RWPE2 (cell line): ENCODE measurements at regions not wholly inside any gene's neighbourhood (a gene's known extent, or its start where the extent isn't known, plus 50 kb on each side); places are given as distances from the start of the nearest gene placed in this dataset.

Experiments used
- ATAC-seq: fragments of 200-7000 bp; cut with Tn5 transposase; 3 replicates; pipeline ENCODE4 v1.9.1; 2021; ENCODE audit warnings: low read depth
- DNase-seq: peaks from one replicate; pipeline ENCODE4 v3.0.0-alpha.2; 2020; ENCODE audit warnings: low spot score
- H3K27ac ChIP-seq: fragments of 450-650 bp; 2 replicates; pipeline ENCODE4 v1.5.1; 2017; ENCODE audit warnings: mild to moderate bottlenecking; ENCODE audit not compliant: poor library complexity, severe bottlenecking
- H3K27me3 ChIP-seq: fragments of 250-450 bp; sonication (Bioruptor Pico); 2 replicates; pipeline ENCODE4 v1.5.1; 2021; ENCODE audit warnings: mild to moderate bottlenecking, moderate library complexity; ENCODE audit not compliant: insufficient read depth, poor library complexity, severe bottlenecking
- H3K36me3 ChIP-seq: fragments of 250-450 bp; sonication (Bioruptor Pico); 2 replicates; pipeline ENCODE4 v1.5.1; 2020; ENCODE audit warnings: low read depth, mild to moderate bottlenecking, moderate library complexity
- H3K4me1 ChIP-seq: fragments of 250-450 bp; sonication (Bioruptor Pico); 2 replicates; pipeline ENCODE4 v1.5.1; 2021; ENCODE audit warnings: mild to moderate bottlenecking, moderate library complexity; ENCODE audit not compliant: insufficient read depth, poor library complexity, severe bottlenecking
- H3K4me3 ChIP-seq: fragments of 250-450 bp; sonication (Bioruptor Pico); 2 replicates; pipeline ENCODE4 v1.5.1; 2021; ENCODE audit warnings: mild to moderate bottlenecking, moderate library complexity; ENCODE audit not compliant: severe bottlenecking
- H3K9me3 ChIP-seq: fragments of 250-450 bp; sonication (Bioruptor Pico); 2 replicates; pipeline ENCODE4 v1.5.1; 2021; ENCODE audit warnings: mild to moderate bottlenecking, moderate library complexity; ENCODE audit not compliant: severe bottlenecking
- TF ChIP-seq, protein P1 (sequence below): fragments of 450-650 bp; IDR thresholded peaks from one replicate; pipeline ENCODE4 v1.5.1; 2017; ENCODE audit warnings: mild to moderate bottlenecking, moderate library complexity; ENCODE audit not compliant: poor library complexity, severe bottlenecking

DNA sequence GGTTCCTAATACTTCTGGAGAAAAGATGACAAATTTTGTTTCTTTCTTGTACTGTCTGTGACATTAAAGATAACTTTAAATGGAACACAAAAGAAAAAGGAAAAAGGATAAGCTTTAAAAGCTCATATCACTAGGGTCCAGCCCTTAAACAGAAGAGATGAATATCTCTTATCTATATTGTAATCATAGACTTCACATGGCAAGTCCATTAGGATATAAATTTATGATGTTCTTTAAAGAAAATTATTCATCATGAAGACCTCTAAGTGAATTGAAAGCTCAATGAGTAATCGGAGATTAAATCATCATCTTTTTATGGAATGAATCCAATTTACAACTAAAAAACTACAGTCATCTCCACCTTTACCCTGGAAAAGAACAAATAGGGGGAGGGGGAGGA, 111.6 kb upstream of the SATB2 start:
- Histone ChIP-seq H3K27me3 (peaks cover 3% of the 10 kb centered on the region), H3K27ac (no peak overlapping the region), H3K4me1 (peaks cover 7% of the 10 kb centered on the region), H3K9me3 (no peaks in the 10 kb centered on the region), H3K36me3 (no peaks in the 10 kb centered on the region), H3K4me3 (no peak overlapping the region)
- TF ChIP-seq, protein P1, sequence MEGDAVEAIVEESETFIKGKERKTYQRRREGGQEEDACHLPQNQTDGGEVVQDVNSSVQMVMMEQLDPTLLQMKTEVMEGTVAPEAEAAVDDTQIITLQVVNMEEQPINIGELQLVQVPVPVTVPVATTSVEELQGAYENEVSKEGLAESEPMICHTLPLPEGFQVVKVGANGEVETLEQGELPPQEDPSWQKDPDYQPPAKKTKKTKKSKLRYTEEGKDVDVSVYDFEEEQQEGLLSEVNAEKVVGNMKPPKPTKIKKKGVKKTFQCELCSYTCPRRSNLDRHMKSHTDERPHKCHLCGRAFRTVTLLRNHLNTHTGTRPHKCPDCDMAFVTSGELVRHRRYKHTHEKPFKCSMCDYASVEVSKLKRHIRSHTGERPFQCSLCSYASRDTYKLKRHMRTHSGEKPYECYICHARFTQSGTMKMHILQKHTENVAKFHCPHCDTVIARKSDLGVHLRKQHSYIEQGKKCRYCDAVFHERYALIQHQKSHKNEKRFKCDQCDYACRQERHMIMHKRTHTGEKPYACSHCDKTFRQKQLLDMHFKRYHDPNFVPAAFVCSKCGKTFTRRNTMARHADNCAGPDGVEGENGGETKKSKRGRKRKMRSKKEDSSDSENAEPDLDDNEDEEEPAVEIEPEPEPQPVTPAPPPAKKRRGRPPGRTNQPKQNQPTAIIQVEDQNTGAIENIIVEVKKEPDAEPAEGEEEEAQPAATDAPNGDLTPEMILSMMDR: no peak
- ATAC-seq: no peak
- DNase-seq: no peak

DNA sequence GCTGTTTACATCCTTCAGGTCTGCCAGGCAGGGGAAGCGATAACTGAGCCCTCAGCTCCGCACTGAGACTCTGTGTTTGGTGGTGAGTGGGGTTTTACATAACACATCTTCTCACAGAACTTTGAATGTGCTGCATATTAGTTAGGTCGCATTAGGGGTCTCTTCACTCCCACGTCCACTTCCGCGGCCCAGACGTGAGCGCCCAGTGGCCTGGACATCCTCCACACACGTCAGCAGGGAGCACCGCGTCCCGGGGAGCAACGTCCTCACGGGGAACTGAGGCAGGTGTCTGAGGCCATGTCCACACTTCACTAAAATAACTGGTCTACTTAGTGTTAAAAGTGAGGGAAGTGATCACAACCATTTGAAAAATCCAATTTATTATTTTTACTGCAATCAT, 100.4 kb upstream of the SATB2 start:
- Histone ChIP-seq H3K9me3 (no peaks in the 10 kb centered on the region), H3K4me3 (no peak overlapping the region), H3K36me3 (no peaks in the 10 kb centered on the region), H3K27me3 (no peaks in the 10 kb centered on the region), H3K27ac (no peak overlapping the region), H3K4me1 (no peaks in the 10 kb centered on the region)
- DNase-seq (no peak), ATAC-seq (no peak)
- TF ChIP-seq, protein P1: no peak

DNA sequence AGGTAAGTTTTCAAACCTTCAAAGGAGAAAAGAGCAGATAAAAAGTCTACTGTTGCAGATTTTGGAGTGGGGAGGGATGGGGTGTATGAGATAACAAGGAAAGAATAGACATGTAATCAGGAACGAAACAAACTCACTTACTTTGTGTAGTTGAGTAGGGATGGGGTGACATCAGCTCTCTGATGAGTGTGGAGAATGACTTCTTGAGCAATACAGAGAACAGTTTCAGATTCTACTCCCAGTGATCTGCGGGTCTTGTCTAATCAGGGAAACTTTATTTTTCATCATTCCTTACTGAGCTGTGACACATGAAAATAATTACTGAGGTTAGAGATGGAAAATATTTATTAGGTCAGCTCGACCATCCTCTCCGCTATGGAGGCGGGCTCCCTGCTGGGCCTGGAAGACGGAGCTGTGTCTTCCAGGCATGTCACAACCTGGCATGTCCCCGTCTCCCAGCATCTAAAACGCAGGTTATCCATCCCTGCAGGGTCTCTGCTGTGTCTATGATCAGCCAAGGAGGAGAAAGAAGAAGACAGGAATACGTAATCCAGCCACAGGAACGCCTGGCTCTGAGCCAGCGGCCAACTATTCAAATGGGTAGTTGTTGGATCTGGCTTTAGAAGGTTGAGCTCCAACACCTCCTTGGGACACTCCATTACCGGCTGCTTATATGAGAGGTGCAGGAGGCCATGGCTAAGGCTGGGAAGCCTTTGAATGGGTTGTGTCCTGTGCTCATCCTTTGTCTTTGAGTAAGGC, 99.0 kb upstream of the SATB2 start:
- no peak for ATAC-seq
- no peak for DNase-seq

DNA sequence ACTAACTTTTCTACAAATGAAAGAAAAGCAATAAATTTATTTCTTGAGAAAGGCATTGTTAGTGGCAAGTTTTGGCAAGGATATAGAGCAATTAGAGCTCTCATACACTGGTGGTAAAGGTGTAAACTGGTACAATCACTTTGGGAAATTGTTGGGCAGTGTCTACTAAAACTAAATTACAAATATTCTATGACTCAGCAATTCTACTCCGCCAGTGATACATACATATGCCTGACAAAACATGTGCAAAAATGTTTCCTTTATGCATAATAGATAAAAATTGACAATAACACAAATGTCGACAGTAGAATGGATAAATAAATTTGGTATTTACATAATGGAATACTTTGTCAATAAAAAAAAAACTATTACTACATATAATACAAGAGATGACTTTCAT, 96.3 kb upstream of the SATB2 start:
- ATAC-seq (no peak), DNase-seq (no peak)
- Histone ChIP-seq H3K9me3 (no peaks in the 10 kb centered on the region), H3K27me3 (no peaks in the 10 kb centered on the region), H3K27ac (no peak overlapping the region), H3K36me3 (no peaks in the 10 kb centered on the region), H3K4me3 (no peak overlapping the region), H3K4me1 (no peaks in the 10 kb centered on the region)
- TF ChIP-seq, protein P1: no peak

More for the DNA sequence above, 99.0 kb upstream of the SATB2 start:
- no peaks in the 10 kb centered on the region for H3K9me3 ChIP-seq
- no peaks in the 10 kb centered on the region for H3K36me3 ChIP-seq
- TF ChIP-seq, protein P1: no peak
- no peaks in the 10 kb centered on the region for H3K27me3 ChIP-seq
- no peaks in the 10 kb centered on the region for H3K4me1 ChIP-seq
- H3K4me3 ChIP-seq: no peak overlapping the region
- H3K27ac ChIP-seq: no peak overlapping the region

DNA sequence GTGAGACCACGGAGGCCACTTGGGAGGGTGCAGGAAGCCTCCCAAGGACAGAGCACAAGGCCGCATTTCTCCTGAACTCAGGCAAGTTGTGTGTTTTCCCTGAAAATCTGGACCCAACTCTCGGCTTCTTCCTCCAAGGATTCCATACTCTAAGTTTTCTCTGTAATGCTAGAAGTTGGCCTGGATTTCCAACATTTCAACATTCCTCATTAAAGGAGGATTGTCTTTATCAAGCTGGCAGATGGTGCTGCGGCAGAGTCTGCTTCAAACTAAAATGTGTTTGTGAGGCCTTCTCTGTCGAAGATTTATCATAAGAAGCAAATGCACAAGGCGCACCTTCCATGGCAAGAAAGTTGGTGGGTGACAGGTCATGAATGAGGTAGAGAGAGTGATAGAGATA, 94.4 kb upstream of the SATB2 start:
- Histone ChIP-seq H3K9me3 (no peaks in the 10 kb centered on the region), H3K27me3 (no peaks in the 10 kb centered on the region), H3K27ac (no peak overlapping the region), H3K4me1 (no peaks in the 10 kb centered on the region), H3K4me3 (no peak overlapping the region), H3K36me3 (no peaks in the 10 kb centered on the region)
- DNase-seq (no peak), ATAC-seq (no peak)
- TF ChIP-seq, protein P1: no peak
